H9 (cell line): ENCODE measurements at regions not wholly inside any gene's neighbourhood (a gene's known extent, or its start where the extent isn't known, plus 50 kb on each side); places are given as distances from the start of the nearest gene placed in this dataset.

Source experiments
- DNase-seq: peaks from one replicate; pipeline ENCODE4 v3.0.0-alpha.2; 2017
- H2AFZ ChIP-seq: one replicate; pipeline ENCODE4 v1.6.1; 2013; ENCODE audit warnings: mild to moderate bottlenecking, low read length, control low read depth, moderate library complexity
- H2AK5ac ChIP-seq: 2 replicates; pipeline ENCODE4 v1.6.1; 2013; ENCODE audit warnings: low read length, control low read depth, mixed read lengths; ENCODE audit not compliant: insufficient read length
- H2BK120ac ChIP-seq: one replicate; pipeline ENCODE4 v1.6.1; 2013; ENCODE audit warnings: low read depth, mild to moderate bottlenecking, low read length, control low read depth, inconsistent platforms; ENCODE audit not compliant: poor library complexity, severe bottlenecking
- H2BK12ac ChIP-seq: 2 replicates; pipeline ENCODE4 v1.6.1; 2013; ENCODE audit warnings: low read length, control low read depth, mixed read lengths, low read depth; ENCODE audit not compliant: insufficient read length
- H2BK15ac ChIP-seq: 2 replicates; pipeline ENCODE4 v1.6.1; 2013; ENCODE audit warnings: low read depth, low read length, control low read depth
- H2BK20ac ChIP-seq: one replicate; pipeline ENCODE4 v1.6.1; 2013; ENCODE audit warnings: low read depth, mild to moderate bottlenecking, low read length, control low read depth, inconsistent platforms; ENCODE audit not compliant: poor library complexity, severe bottlenecking
- H2BK5ac ChIP-seq: 2 replicates; pipeline ENCODE4 v1.6.1; 2013; ENCODE audit warnings: low read length, control low read depth, mixed read lengths; ENCODE audit not compliant: insufficient read length
- H3K14ac ChIP-seq: 2 replicates; pipeline ENCODE4 v1.6.1; 2013; ENCODE audit warnings: low read length, control low read depth; ENCODE audit not compliant: insufficient read depth
- H3K18ac ChIP-seq: 2 replicates; pipeline ENCODE4 v1.6.1; 2013; ENCODE audit warnings: low read depth, mild to moderate bottlenecking, mixed read lengths, low read length, control low read depth; ENCODE audit not compliant: insufficient read length
- H3K23ac ChIP-seq: 2 replicates; pipeline ENCODE4 v1.6.1; 2013; ENCODE audit warnings: low read length, control low read depth, mixed read lengths, low read depth; ENCODE audit not compliant: insufficient read length
- H3K23me2 ChIP-seq: 2 replicates; pipeline ENCODE4 v1.6.1; 2013; ENCODE audit warnings: low read depth, mild to moderate bottlenecking, mixed read lengths, low read length, control low read depth; ENCODE audit not compliant: insufficient read length, poor library complexity, severe bottlenecking
- H3K27ac ChIP-seq: 2 replicates; pipeline ENCODE4 v1.5.1; 2013; ENCODE audit warnings: low read length, control low read depth, mixed read lengths, low read depth; ENCODE audit not compliant: insufficient read length
- H3K27me3 ChIP-seq: 2 replicates; pipeline ENCODE4 v1.6.1; 2013; ENCODE audit warnings: low read length, control low read depth, inconsistent platforms; ENCODE audit not compliant: insufficient read depth
- H3K4ac ChIP-seq: 2 replicates; pipeline ENCODE4 v1.6.1; 2013; ENCODE audit warnings: low read depth, mild to moderate bottlenecking, control low read depth, inconsistent platforms, low read length, moderate library complexity
- H3K4me1 ChIP-seq: 2 replicates; pipeline ENCODE4 v1.6.1; 2013; ENCODE audit warnings: low read length, control low read depth, inconsistent platforms; ENCODE audit not compliant: insufficient read depth
- H3K4me2 ChIP-seq: 2 replicates; pipeline ENCODE4 v1.6.1; 2013; ENCODE audit warnings: low read length, control low read depth, mixed read lengths; ENCODE audit not compliant: insufficient read length, insufficient read depth
- H3K56ac ChIP-seq: 2 replicates; pipeline ENCODE4 v1.6.1; 2013; ENCODE audit warnings: low read depth, mild to moderate bottlenecking, mixed read lengths, low read length, control low read depth; ENCODE audit not compliant: insufficient read length
- H3K79me1 ChIP-seq: 2 replicates; pipeline ENCODE4 v1.6.1; 2013; ENCODE audit warnings: low read depth, mild to moderate bottlenecking, moderate library complexity, low read length, control low read depth, inconsistent platforms; ENCODE audit not compliant: insufficient read depth, poor library complexity, severe bottlenecking
- H3K79me2 ChIP-seq: 2 replicates; pipeline ENCODE4 v1.6.1; 2013; ENCODE audit warnings: low read length, control low read depth, inconsistent platforms; ENCODE audit not compliant: insufficient read depth
- H3K9ac ChIP-seq: 2 replicates; pipeline ENCODE4 v1.6.1; 2013; ENCODE audit warnings: low read length, control low read depth, mixed read lengths; ENCODE audit not compliant: insufficient read length; ENCODE audit errors: extremely low read depth
- H3K9me3 ChIP-seq: one replicate; pipeline ENCODE4 v1.6.1; 2013; ENCODE audit warnings: low read depth, low read length, inconsistent platforms; ENCODE audit not compliant: control insufficient read depth
- H3T11ph ChIP-seq: one replicate; pipeline ENCODE4 v1.6.1; 2013; ENCODE audit warnings: mild to moderate bottlenecking, low read length, control low read depth, inconsistent platforms
- H4K20me1 ChIP-seq: one replicate; pipeline ENCODE4 v1.6.1; 2013; ENCODE audit not compliant: control insufficient read depth, insufficient read length, insufficient read depth
- H4K5ac ChIP-seq: 2 replicates; pipeline ENCODE4 v1.6.1; 2013; ENCODE audit warnings: low read depth, mild to moderate bottlenecking, mixed read lengths, low read length, control low read depth; ENCODE audit not compliant: insufficient read length
- H4K8ac ChIP-seq: replicated peaks from 2 replicates; pipeline ENCODE4 v1.6.1; 2013; ENCODE audit warnings: low read length, control low read depth, mixed read lengths, low read depth; ENCODE audit not compliant: insufficient read length
- H4K91ac ChIP-seq: 2 replicates; pipeline ENCODE4 v1.6.1; 2013; ENCODE audit warnings: low read depth, mild to moderate bottlenecking, moderate library complexity, mixed read lengths, low read length, control low read depth; ENCODE audit not compliant: insufficient read length
- H3K27ac Mint-ChIP-seq, 3 experiments: 2 replicates in 2 of 3; 3 replicates in 1 of 3; pipeline ENCODE4 v1.8.0; 2020 to 2021; ENCODE audit warnings: mixed read lengths in 3 of 3, mild to moderate bottlenecking in 1 of 3, moderate library complexity in 1 of 3
- H3K27me3 Mint-ChIP-seq: 2 replicates; pipeline ENCODE4 v1.8.0; 2021; ENCODE audit warnings: low read depth, mild to moderate bottlenecking, moderate library complexity, mixed read lengths
- H3K36me3 Mint-ChIP-seq, 3 experiments: 2 replicates in 2 of 3; 3 replicates in 1 of 3; pipeline ENCODE4 v1.8.0; 2020 to 2021; ENCODE audit warnings: low read depth in 3 of 3, mixed read lengths in 3 of 3; ENCODE audit not compliant: insufficient read depth in 1 of 3
- H3K4me1 Mint-ChIP-seq, 2 experiments: 2 replicates each; pipeline ENCODE4 v1.8.0; 2020; ENCODE audit warnings: mixed read lengths in 2 of 2
- H3K4me3 Mint-ChIP-seq, 2 experiments: 2 replicates in 1 of 2; 3 replicates in 1 of 2; pipeline ENCODE4 v1.8.0; 2020 to 2021; ENCODE audit warnings: mild to moderate bottlenecking in 2 of 2, mixed read lengths in 2 of 2, moderate library complexity in 1 of 2
- H3K9me3 Mint-ChIP-seq, 2 experiments: 2 replicates in 1 of 2; 3 replicates in 1 of 2; pipeline ENCODE4 v1.8.0; 2020; ENCODE audit warnings: mild to moderate bottlenecking in 2 of 2, mixed read lengths in 2 of 2, moderate library complexity in 1 of 2
- CTCF ChIP-seq: fragments of 200-600 bp; sonication (generic); conservative IDR thresholded peaks from 3 replicates; pipeline ENCODE4 v1.8.0; 2021; ENCODE audit warnings: antibody characterized with exemption, mild to moderate bottlenecking
- WGBS: extraction: QIAGEN DNeasy Blood & Tissue Kit; methylation state at CpG from one replicate; pipeline ENCODE4 v1.1.7; 2013; ENCODE audit warnings: missing lambda C conversion rate, low lambda C conversion rate, mixed read lengths; ENCODE audit not compliant: insufficient read length; ENCODE audit errors: extremely low coverage; 5-methylcytosine and 5-hydroxymethylcytosine counted together

- no peak for TF ChIP-seq CTCF
- no peak overlapping the region for H4K91ac ChIP-seq
- no peaks in the 10 kb centered on the region for H3K27me3 ChIP-seq
- Mint-ChIP-seq H3K4me3 (no peak overlapping the region), H3K36me3 (no peaks in the 10 kb centered on the region), H3K9me3 (no peaks in the 10 kb centered on the region), H3K27ac (no peak overlapping the region), H3K4me1 (no peaks in the 10 kb centered on the region), H3K27me3 (no peaks in the 10 kb centered on the region)
- H3K4ac ChIP-seq: no peak overlapping the region
- no peaks in the 10 kb centered on the region for H3K9me3 ChIP-seq
- no peak overlapping the region for H2AFZ ChIP-seq
- no peak overlapping the region for H4K5ac ChIP-seq
- no peak overlapping the region for H3K56ac ChIP-seq
- H2BK15ac ChIP-seq: no peak overlapping the region
- H3K23me2 ChIP-seq: no peaks in the 10 kb centered on the region
- H3K14ac ChIP-seq: no peak overlapping the region
- H2BK20ac ChIP-seq: no peak overlapping the region
- no peaks in the 10 kb centered on the region for H4K20me1 ChIP-seq
- H3K4me2 ChIP-seq: no peak overlapping the region
- WGBS: no CpG with 5 or more reads among the region's 2 CpGs
- no peak overlapping the region for H2BK5ac ChIP-seq
- H4K8ac ChIP-seq: no peak overlapping the region
- no peak overlapping the region for H3K18ac ChIP-seq
- H3K27ac ChIP-seq: no peak overlapping the region
- no peak overlapping the region for H3T11ph ChIP-seq
- H3K23ac ChIP-seq: no peak overlapping the region
- no peak overlapping the region for H2BK12ac ChIP-seq
- H3K9ac ChIP-seq: no peak overlapping the region
- H3K4me1 ChIP-seq: no peaks in the 10 kb centered on the region
- no peak for DNase-seq
- no peaks in the 10 kb centered on the region for H3K79me2 ChIP-seq
- H2AK5ac ChIP-seq: no peak overlapping the region
- no peaks in the 10 kb centered on the region for H3K79me1 ChIP-seq
- H2BK120ac ChIP-seq: no peak overlapping the region
Observed at GRCh38 chr6:114650891-114651290, 308.1 kb upstream of the HS3ST5 start.
